ENCODE measurements at regions not wholly inside any gene's neighbourhood (a gene's known extent, or its start where the extent isn't known, plus 50 kb on each side); places are given as distances from the start of the nearest gene placed in this dataset.
"Not testable (repeated sequence)": the region's sequence is repeated elsewhere in the genome, so short reads cannot be mapped to it uniquely, and the experiment has no call there.

GRCh38 chr9:67313409-67313808 is 321.1 kb upstream of the SPATA31A3 start:
- not testable (repeated sequence) for TF ChIP-seq POLR2A, CTCF (IDR thresholded peaks at IDR 0.05)

All from heart left ventricle (tissue), 13 donors.